Astrocyte (in vitro differentiated cells and primary cell): ENCODE measurements at regions not wholly inside any gene's neighbourhood (a gene's known extent, or its start where the extent isn't known, plus 50 kb on each side); places are given as distances from the start of the nearest gene placed in this dataset.

Experiments used
- CTCF ChIP-seq: IDR thresholded peaks from 2 replicates; pipeline ENCODE4 v1.5.1; 2011; ENCODE audit warnings: low read depth, mild to moderate bottlenecking, inconsistent platforms, low read length, moderate library complexity; ENCODE audit not compliant: insufficient read depth
- EZH2 ChIP-seq: IDR thresholded peaks from 2 replicates; pipeline ENCODE4 v1.6.1; 2012; ENCODE audit warnings: mild to moderate bottlenecking, low read length, inconsistent platforms; ENCODE audit not compliant: insufficient read depth

GRCh38 chr3:106457281-106458180, 588.7 kb upstream of the CBLB start:
- TF ChIP-seq CTCF (no peak), EZH2 (no peak)
